COR-L47 (cell line): ENCODE measurements at regions not wholly inside any gene's neighbourhood (a gene's known extent, or its start where the extent isn't known, plus 50 kb on each side); places are given as distances from the start of the nearest gene placed in this dataset.
"Not testable (repeated sequence)": the region's sequence is repeated elsewhere in the genome, so short reads cannot be mapped to it uniquely, and the experiment has no call there.

Experiments
- DNase-seq: peaks from one replicate; lab custom pipeline; 2025; lab: John Stamatoyannopoulos, UW

DNA sequence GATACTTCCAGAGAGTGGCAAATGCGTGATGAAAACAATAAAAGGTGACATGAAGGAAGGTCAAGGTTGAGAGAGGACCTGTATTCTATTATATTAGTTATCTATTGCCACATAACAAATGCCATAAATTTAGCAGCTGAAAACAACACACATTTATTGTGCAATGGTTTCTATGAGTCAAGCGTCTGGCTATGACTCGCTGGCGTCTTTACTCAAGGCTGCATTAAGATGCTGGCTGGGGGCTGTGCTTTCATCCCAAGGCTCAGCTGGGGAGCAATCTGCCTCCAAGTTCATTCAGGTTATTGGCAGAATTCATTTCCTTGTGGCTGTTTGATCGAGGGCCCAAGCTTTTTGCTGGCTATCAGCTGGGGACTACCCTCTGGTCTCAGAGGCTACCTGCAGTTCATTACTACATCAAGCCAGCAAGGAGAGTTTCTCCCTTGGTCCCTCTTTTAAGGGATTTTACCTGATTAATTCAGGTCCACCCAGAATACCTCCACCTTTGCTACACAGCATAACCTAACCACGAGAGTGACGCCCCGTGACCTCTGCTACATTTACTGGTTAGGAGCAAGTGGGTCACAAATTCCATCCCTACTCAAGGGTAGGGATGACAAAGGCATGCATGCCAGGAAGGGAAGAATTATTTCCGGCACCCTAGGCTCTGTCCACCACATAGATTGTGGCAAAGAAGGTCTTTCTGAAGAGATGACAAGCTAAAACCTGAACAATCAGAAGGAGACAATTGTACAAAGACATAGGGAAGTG, 549.1 kb downstream of the MN1 start:
- no peak for DNase-seq

DNA sequence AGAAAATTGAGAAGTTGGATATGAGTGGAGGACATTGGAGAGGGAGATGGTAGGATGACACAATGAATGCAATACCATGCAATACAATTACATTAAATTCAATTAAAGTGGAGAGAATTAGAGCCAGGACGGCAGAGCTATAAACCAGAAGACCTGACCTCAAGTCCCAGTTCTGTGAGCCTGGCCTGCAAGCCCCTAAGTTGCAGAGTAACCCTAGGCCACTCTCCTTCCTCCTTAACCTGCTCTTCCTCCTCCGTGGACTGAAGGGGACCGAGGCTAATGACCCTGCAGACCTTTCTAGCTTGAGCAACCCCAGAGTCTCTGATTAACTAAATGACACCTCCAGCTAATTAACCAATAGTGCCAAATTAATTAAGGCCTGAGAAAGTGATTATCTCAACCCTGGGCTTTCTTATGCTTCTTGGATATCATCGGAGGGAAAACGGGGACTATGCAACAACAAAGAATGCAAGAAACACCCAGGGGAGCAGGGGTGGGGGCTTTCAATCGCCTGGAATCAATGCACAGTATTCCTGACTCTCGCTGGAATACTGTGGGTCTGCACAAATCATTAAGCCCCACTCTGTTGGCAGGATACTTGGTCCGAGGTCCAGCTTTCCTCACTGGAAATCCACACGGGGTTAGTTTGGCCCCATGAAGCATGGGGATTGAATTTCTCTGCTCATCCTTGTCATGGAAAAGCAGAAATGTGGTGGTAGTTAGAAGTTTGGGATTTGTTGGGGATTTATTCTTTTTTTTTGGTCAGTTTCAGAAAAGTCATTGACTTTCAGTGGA, 548.3 kb downstream of the MN1 start:
- no peak for DNase-seq

- DNase-seq, result not testable (repeated sequence)
These were observed 547.5 kb downstream of the MN1 start for GRCh38 chr22:27254063-27254462.

- DNase-seq, result no peak
These were observed 546.0 kb downstream of the MN1 start for GRCh38 chr22:27255580-27255979.

- no peak for DNase-seq
These were observed 543.6 kb downstream of the MN1 start for GRCh38 chr22:27257987-27258386.

DNA sequence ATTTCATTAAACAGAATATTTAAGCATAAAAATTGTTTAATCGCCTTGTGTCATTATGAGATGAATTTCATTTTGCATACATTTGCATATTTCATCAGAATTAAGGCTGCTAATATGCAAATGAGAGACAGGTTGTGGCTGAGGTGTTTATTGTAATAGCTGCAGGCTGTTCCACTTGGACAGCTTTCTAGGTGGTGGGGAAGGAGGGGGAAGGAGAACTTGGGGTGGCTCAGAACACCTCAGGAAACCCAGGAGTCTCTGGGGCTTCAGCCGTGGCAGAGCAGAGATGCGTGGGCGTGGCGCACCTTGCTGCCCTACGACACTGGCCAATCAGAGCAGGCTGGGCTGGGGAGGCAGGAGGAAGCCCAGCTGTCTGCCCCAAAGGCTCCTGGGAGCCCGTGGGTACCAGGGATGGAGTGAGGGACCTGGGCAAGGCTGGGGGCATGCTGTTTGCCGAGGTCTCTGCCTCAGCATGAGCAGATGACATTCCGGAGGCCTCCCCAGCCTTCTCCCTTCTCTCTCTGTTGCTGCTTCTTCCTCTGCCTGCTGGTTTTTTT, 542.9 kb downstream of the MN1 start:
- DNase-seq, result peak; percentile 32

DNA sequence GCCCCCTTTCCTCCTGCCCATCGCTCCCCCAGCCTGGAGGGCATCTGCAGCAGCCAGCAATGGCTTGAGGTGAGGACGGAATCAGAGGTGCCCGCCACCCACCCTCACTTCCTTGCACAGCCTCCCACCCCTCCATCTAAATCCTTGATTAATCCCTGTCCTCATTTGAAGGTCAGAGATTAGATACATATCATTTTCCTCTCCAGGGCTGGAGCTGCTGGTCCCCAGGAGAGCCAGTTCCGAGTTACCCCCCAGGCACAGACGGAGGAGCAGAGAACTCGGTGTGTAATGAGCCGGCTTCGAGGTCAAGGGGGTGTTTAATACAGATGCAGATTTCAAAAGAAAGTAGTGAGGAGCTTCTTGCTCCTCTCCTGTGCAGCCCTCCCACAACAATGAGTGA, 542.1 kb downstream of the MN1 start:
- no peak for DNase-seq

DNA sequence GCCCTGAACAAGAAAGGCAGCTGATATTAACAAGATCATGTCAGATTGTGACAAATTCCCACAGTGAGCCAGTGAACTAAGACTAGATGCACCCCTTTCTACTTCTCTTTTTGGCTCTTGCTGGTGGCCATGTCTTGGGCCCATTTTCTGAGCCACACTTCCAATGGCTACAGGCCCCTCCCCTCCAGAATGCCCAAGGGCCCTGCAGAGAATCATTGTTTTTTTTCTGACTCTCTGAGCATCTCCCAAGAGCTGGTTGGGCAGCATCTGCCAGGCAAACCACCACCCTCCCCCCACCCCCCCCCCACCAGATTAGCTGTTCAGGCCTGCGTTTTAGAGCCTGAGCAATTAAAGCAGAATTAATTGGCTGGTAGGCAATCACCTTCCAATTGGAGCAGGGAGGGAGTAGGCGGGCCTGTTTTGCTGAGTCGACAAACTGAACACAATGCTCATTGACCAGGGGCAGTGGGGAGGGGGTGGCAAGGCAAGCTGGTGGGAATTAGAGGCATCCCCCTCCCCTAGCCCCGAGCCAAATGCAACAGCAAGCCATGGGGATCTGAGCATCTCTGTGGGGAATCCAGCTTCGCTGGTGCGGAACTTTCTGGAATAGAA, 541.4 kb downstream of the MN1 start:
- DNase-seq, result no peak

- no peak for DNase-seq
These were observed 539.2 kb downstream of the MN1 start for GRCh38 chr22:27262361-27262760.

DNA sequence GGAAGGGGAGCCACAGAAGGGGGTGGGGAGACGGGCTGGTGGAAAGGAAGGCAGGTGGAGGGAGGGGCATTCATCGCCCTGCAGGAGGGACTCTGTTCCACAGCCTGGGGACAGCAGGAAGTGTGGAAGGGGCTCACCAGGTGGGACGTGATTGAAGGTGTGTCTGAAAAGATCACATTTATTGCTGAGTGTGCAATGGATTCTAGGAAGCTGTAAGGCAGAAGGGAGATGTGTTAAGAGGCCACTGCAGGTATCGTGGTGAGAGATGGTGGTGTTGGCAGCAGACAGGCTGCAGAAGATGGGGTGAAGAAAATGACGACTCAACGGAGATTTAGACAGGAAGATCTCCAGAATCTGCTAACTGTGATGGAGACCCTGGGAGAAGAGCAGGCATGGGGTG, 537.4 kb downstream of the MN1 start:
- DNase-seq, result no peak

GRCh38 chr22:27267145-27267544, 534.4 kb downstream of the MN1 start:
- no peak for DNase-seq

GRCh38 chr22:27269751-27270543, 531.6 kb downstream of the MN1 start:
- DNase-seq, result no peak

GRCh38 chr22:27270818-27271510, 530.6 kb downstream of the MN1 start:
- no peak for DNase-seq

- no peak for DNase-seq
These were observed 528.1 kb downstream of the MN1 start for GRCh38 chr22:27273436-27273835.

GRCh38 chr22:27273853-27274252, 527.7 kb downstream of the MN1 start:
- DNase-seq, result no peak

GRCh38 chr22:27274770-27275449, 526.6 kb downstream of the MN1 start:
- no peak for DNase-seq

DNA sequence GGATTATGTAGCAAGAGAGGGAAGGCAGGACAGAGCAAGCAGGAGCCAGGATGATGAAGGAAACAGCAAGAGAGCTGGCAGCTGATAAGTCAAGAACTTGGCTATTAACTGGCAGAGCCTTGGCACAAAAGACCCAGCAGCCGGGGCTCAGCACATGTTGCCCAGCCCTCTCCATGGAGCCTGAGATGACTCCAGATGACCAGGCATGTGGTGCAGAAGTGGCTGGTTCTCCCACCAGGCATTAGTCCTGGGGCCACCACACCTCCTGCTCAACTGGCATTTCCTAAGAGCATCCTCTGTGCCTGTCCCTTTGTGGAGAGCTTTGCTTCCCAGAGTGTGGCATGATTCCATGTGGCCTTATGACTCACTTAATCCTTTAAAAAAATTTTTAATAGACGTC, 522.6 kb downstream of the MN1 start:
- DNase-seq, result no peak

DNA sequence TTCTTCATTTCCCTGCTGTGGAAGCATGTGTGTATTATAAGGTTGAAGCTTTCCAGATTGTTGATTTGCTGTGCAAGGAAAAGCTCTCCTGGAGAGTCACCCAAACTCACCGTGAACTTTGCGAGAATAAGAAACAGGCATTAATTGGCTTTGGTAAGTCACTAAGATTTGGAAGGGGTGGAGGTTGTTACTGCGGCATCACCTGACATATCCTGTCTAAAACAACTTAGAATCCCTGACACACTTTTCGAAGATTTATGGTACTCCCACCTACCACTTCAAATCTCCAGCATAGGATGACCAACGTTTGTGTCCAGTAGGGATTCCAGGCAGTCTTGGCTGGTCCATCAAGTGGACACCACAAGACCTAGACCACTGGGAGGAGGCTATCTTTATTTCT, 518.3 kb downstream of the MN1 start:
- no peak for DNase-seq

DNA sequence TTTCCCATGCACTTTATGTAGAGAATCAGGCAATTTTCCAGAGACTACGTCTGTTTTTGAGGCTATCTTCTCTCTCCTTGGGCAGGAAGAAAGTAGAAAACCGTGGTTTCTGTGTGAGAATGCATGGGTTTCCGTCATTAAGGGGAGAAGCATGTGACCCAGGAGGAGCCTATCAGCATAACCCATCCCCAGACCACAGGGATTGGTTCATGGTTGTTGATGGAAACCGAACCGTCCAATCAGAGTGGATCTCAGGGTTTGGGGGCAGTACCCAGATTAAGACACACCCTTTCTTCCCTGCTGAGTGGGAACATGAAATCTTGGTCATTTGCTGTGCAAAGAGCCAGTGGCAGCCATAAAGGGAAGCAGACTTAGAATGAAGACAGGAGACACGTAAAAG, 517.8 kb downstream of the MN1 start:
- DNase-seq, result no peak

DNA sequence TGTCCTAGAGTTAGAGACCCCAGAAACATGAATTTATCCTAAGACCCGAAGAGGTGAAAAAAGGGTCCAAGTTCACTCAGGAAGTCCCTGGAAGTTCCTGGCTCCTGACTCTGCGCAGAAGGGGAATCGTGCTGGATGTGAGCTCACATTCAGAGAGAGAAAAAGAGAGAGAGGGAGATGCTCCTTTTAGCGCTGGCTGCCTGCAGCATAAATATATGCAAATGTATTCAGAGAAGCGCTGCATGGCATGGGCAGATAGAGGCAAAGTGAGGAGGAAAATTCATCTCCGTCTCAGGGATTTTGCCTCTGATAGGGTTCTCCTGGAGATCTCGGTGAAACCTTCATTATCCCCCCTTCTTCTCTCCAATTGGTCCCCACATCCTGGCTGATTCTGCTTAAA, 517.2 kb downstream of the MN1 start:
- no peak for DNase-seq

- DNase-seq, result no peak
These were observed 514.8 kb downstream of the MN1 start for GRCh38 chr22:27286711-27287110.
